HG03139 (cell line): ENCODE measurements at regions not wholly inside any gene's neighbourhood (a gene's known extent, or its start where the extent isn't known, plus 50 kb on each side); places are given as distances from the start of the nearest gene placed in this dataset.
"Not testable (repeated sequence)": the region's sequence is repeated elsewhere in the genome, so short reads cannot be mapped to it uniquely, and the experiment has no call there.

Experiments used
- ATAC-seq: cut with Tn5 transposase; IDR thresholded peaks from one replicate; pipeline ENCODE4 v1.9.1; 2021; ENCODE audit not compliant: unreplicated experiment

DNA sequence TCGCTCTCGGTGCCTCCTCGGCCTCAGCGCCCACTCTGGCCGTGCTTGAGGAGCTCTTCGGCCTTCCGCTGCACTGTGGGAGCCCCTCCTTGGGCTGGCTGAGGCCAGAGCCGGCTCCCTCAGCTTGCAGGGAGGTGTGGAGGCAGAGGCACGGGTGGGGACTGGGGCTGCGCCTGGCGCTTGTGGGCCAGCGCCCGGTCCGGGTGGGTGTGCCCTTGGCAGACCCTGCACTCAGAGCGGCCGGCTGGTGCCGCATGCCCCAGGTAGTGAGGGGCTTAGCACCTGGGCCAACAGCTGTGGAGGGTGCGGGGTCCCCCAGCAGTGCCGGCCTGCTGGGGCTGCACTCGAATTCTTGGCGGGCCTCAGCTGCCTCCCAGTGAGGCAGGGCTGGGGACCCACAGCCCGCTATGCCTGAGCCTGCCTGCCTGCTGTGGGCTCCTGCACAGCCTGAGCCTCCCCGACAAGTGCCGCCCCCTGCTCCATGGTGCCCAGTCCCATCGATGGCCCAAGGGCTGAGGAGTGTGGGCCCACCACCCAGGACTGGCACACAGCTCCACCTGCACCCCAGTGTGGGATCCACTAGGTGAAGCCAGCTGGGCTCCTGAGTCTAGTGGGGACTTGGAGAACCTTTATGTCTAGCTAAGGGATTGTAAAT, 2085.2 kb upstream of the ACO1 start:
- ATAC-seq, result no peak

DNA sequence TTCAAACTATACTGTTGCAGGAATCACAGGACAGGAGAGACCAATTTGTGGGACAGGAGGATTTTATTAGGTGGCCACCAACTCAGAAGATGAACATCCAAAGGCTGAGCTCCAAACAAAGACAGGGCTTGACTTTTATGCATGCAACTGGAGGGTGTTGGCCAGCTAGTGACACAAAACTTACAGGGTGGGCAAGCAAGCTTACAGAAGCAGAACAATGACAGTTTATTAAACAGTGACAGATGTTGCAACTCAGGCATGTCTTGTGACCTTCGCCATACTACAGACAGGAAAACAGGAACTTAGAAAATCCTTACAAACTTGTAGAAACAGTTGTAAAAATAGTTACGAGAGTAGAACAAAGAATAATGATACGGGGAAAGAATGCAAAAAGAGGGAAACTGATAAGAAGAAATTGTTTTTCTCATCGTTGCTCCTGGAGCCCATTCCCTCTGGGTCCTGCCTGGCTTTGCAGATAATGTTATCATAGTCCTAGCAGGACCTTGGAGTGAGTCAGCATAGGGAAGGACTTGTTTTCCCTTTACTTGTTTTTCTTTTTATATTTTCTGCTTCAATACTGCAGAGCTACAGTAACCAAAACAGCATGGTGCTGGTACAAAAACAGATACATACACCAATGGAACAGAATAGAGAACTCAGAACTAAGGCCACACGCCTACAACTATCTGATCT, 2083.0 kb upstream of the ACO1 start:
- ATAC-seq, result no peak

DNA sequence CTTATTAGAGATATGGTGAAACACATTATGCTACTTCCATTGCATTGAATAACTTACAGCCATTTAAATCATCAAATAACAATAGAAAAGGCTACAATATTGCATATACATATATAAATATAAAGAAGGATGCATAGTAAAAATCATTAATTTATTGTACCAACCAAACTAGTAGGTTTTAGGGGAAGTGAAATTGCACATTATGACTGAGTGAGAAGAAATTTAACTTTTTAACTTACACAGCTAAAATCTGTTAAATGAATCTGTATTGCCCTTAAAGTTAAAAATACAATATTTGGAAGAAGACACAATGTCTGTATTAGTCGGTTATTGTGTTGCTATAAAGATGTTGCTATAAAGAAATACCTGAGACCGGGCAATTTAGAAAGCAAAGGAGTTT, 2073.7 kb upstream of the ACO1 start:
- no peak for ATAC-seq

DNA sequence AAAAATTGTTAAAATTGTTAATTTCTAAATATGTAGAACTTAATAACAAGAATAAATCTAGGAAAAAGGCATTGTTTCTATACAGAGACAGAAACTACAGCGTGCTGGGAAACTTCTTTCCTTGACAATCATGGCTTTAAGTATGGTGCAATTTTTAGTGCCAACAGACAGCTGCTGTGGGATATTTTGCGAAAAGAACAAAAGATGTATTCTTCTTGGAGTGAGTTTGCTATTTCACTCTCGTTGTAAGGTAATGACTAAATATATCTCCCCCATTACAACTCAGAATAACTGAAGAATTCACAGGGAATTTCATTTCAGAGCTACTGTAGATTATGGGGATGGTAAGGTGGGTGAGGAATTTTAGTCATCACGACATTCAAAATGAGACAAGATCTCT, 2055.0 kb upstream of the ACO1 start:
- no peak for ATAC-seq

DNA sequence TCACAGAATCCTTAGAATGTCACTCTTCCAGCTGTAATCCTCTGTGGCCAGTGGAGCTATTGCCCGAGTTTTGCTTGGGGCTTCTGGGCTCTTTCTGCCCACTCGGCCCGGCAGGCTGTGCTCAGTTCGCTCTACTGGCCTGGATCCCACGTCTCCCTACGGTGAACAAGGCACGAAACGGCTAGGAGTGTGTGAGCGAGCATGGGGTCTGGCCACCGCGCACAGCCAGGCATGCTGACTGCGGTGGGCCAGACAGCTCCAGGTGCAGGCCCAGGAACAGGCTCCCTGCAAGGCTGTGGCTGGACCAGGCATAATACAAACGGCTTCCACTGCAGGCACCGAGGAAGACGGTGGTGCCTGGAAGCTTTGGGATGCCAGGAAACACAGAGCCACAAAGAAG, 2035.5 kb upstream of the ACO1 start:
- ATAC-seq, result no peak

DNA sequence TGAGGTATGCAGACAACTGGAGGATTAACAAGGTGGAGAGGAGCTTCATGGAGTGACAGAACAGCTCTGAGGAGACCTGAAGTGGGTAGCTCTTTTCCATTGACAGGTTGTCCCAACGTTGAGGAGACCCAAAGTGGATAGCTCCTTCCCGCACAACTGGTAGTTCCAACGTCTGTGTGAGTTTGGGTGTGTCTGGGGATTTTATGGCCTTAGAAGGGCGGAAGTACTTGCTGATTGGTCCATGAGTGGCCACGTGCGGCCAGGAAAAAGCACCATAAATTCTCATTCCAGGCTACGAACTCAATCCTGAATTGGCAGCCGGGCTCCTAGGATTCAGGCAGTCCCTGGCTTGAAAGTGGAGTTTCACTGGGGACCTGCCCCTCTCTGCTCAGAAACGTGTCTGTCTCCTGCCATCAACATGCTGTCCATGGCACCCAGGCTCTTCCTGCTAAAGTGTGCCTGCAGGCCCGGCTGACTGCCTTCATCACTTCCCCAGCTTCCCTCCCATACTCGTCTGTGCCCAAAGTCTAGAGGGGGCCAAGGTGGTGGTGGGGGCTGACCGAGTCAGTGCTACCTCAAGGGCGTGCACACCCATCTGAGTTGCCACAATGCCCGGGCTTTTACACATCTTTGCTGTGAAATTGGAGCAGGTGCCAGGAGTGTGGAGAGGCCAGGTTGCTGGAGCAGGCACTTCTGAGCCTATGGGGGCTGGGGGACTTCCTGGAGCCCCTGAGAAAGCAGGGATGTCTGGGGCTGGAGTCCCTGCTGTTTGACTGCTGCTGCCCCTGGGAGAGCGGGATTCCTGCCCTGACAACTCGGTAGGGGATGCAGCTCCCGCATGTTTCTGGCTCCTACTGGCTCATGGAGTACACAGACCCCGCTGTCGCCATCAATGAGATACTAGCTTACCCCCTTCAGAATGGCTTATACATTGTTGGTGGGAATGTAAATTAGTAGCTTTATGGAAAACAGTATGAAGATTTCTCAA, 2034.6 kb upstream of the ACO1 start:
- ATAC-seq, result no peak

DNA sequence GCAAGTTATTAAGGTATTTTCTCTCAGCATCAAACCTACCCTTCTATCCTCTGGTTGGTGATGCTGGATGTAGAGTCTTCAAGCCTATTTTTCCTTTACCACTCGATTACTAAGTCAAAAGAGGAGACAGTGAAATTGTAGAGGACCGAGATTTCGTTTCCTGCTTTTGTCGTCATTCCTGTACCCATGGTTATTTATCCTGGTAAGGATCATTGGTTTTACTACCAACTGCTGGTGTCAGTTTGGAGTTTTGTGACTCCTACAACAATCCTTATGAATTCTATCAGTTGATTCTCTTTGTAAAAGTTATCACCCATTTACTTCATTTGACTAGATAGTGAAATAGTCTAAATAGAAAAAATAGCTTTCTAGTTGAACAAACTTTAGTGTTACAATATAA, 2028.2 kb upstream of the ACO1 start:
- no peak for ATAC-seq

DNA sequence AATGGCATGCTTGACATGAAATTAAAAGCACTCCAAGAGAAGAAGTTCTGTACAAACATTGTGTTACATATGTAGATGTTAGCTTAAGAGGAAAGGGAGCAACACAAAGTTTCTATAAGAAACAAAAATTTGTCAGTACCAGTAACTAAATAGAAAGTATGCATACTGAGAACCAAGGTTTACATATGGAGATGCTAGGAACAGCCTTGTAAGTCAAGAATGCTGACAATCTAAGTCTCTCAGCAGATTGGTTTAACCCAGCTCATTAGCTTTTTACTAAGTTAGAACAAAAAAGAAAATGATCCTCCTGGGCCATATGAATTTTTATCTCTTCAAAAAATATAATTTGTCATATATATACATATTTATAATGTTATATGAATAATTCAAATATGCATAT, 2022.1 kb upstream of the ACO1 start:
- ATAC-seq, result no peak

DNA sequence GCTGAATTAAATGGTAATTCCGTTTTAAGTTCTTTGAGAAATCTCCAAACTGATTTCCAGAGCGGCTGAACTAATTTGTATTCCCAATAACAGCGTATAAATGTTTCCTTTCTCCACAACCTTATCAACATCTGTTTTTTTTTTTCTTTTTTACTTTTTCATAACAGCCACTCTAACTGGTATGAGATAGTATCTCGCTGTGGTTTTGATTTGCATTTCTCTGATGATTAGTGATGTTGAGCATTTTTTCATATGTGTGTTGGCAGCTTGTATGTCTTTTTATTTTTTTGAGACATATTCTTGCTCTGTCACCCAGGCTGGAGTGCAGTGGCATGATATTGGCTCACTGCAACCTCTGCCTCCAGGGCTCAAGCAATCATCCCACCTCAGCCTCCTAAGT, 2018.3 kb upstream of the ACO1 start:
- ATAC-seq, result not testable (repeated sequence)

DNA sequence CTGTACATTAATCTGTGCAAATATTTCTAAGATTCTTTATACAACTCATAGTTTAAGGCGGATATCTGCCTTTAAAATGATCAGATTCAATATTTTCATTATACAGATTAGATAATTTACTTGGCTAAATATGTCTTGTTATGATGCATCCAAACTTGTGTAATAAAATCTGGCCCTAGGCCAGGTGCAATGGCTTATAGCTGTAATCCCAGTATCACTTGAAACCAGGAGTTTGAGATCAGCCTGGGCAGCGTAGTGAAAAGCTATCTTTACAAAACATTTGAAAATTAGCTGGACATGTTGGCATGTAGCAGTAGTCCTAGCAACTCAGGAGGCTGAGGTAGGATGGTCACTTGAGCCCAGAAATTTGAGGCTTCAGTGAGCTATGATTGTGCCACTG, 2002.2 kb upstream of the ACO1 start:
- ATAC-seq, result no peak

DNA sequence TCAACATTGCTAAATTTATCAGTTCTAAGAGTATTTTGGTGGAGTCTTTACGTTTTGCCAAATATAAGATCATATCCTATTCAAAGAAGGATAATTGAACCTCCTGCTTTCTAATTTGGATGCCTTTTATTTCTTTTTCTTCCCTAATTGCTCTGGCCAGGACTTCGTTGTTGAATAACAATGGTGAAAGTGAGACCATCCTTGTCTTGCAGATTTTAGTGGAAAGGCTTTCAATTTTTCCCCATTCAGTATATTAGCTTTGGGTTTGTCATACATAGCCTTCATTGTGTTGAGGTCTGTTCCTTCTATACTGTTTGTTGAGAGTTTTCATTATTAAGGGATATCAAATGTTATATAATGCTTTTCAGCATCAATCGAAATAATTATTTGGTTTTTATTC, 1974.2 kb upstream of the ACO1 start:
- no peak for ATAC-seq

DNA sequence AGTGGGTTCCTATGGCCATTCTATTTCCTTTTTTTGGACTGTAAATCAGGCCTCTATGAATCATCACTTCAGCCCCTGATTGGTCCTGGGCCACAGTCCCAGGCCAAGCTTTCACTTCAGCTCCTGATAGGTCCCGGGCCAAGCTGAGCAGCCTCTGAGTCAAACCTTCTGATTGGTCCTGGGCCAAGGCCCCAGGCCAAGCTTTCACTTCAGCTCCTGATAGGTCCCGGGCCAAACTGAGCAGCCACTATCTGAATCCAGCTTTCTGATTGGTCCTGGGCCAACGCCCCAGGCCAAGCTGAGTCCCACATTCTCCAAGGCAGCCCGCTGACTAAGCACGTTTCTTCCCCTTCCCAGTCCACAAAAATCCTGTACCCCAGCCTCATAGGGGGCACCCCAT, 1972.9 kb upstream of the ACO1 start:
- no peak for ATAC-seq

DNA sequence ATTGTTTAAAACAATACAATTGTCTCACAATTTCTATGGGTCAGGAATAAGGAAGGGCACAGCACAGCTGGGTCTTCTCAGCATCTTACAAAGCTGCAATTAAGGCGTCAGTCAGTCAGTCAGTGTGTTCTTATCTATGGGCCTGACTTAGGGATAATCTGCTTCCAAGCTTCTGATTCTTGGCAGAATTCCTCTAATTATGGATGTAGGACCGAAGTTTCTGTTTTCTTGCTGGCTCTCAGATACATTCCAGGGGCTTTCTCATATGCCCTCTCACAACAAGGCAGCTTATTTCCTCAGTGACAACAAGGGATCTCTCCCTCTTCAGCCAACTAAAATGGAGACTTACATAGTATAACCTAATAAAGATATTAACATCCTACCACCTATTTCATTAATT, 1925.3 kb upstream of the ACO1 start:
- ATAC-seq, result no peak

DNA sequence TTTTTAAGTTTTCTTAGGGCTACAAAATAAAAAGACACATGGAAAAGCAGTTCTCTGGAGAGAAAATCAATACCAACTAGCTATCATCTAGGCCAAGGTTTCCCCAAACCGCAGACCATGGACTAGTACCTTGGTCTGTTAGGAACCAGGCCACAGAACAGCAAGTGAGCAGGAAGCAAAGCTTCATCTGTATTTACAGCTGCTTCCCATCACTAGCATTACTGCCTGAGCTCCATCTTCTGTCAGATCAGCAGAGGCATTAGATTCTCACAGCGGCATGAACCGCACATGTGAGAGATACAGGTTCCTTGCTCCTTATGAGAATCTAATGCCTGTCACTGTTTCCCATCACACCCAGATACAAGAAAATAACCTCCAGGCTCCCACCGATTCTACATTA, 1907.6 kb upstream of the ACO1 start:
- ATAC-seq, result no peak

DNA sequence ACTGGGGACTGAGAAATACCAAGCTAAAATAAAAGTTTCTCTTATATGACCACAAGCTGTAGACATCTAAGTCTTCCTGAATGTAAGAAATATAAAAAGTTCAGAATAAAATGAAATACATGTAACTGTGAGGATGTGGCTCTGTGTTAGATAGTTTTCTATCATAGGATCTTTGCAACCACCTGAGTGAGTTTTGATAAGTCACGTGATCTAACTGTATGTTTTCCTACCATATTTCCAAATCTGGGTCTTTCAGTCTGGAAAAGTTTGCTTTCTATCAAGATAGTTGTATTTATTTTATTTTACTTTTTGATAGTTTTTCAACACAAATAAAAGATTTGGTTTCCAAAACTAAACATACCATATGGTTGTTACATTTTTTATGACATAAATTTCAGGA, 1905.8 kb upstream of the ACO1 start:
- no peak for ATAC-seq

DNA sequence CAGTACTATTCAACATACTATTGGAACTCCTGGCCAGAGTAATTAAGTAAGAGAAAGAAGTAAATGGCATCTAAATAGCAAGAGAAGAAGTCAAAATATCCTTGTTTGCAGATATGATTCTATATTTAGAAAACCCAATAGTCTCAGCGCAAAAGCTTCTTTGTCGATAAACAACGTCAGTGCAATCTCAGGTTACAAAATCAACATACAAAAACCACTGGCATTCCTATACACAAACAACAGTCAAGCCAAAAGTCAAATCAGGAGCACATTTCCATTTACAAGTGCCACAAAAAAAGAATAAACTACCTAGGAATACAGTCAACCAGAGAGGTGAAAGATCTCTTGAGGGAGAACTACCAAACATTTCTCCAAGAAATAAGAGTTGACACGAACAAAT, 1901.9 kb upstream of the ACO1 start:
- ATAC-seq, result no peak

DNA sequence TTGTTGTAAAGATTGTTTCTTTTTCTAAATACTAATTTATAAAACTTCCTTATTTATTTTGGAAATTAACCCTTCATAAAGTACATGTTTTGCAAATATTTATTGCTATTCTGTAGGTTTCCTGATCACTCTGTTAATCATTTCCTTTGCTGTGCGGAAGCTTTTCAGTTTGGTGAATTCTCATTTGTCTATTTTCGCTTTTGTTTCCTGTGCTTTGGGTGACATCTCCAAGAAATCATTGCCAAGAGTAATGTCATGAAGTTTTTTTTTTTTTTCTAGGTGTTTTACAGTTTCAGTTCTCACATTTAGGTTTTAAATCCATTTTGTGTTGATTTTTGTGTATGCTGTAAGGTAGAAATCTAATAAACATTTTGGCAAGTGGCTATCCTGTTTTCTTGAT, 1899.8 kb upstream of the ACO1 start:
- ATAC-seq, result no peak

DNA sequence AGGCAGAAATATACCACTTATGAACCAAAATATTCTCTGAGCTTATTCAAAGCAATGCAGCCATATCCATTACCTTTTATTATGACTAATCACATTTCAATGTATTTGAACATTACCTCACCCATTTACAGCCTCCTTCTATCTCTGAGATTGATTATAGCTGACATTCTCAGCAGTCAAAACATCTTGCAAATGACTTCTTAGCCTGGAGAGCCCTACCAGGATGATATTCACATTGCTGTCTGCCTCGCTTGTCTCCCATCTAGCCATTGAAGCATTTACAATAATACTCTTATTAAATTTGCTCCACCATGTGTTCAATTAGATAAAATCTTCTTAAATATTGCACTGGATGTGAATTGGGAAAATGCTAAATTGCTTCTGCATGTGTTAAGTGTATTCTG, 1879.9 kb upstream of the ACO1 start:
- no peak for ATAC-seq

DNA sequence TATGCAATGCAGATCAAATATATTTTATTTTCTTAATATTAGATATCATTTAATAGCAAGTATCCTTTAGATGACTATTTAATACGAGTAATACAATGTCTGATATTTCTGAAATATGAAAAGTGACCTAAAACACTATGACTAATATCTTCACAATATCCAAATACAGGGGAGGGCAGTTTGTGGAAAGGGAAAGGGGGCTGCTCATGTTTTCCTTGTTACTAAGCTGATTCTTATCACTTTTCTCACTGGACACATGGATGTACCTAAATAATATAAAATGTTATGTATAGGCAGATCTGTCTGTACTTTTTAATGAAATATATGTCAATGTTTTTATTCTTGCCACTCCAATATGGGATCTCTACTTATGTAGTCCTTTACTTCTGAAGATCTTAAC, 1879.1 kb upstream of the ACO1 start:
- ATAC-seq, result no peak

DNA sequence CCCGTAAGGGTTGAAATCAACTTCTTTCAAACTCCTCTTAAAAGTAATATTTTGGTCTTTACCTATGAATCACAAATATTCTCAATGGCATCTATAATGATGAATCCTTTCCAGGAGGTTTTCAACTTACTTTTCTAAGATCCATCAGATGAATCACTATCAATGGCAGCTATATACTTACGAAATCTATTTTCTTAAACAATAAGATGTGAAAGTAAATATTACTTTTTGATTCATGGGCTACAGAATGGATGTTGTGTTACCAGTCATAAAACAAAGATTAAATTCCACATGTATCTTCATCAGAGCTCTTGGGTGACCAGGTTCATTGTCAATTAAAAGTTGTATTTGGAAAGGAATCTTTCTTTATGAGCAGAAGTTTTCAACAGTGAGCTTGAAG, 1877.7 kb upstream of the ACO1 start:
- no peak for ATAC-seq

DNA sequence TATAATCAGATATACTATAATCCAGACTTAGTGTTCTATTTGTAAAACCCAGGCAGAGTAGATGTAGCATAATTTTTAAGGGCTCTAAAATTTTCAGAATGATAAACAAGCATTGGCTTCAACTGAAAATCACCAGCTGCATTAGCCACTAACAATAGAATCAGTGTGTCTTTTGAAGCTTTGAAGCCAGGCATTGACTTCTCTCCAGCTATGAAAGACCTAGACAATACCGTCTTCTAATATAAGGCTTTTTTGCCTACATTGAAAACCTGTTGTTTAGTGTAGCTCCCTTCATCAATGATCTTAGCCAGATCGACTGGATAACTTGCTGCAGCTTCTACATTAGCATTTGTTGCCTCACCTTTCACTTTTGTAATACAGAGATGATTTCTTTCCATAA, 1877.3 kb upstream of the ACO1 start:
- no peak for ATAC-seq

DNA sequence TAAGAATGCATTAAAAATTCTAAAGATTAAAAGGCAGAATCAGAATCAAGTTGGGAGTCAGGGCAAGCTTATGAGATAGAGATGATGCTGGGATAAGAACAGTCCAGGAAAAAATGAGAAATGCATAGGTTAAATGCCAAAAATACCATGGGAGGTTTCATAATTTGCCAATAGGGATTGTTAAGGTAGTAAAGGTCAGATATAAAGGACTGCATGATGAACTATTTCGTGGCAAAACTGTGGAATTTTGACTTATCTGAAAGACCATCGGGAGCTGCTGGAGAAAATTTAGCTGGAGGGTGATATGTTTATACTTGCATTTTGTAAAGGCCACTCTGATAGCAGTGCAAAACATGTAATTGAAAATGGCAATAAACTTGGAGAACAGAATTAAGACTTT, 1872.8 kb upstream of the ACO1 start:
- ATAC-seq, result no peak
